HG02973 (cell line): ENCODE measurements at regions not wholly inside any gene's neighbourhood (a gene's known extent, or its start where the extent isn't known, plus 50 kb on each side); places are given as distances from the start of the nearest gene placed in this dataset.
A peak's percentile ranks its signal among the peaks of the same experiment; 100 is the strongest.
"Not testable (repeated sequence)": the region's sequence is repeated elsewhere in the genome, so short reads cannot be mapped to it uniquely, and the experiment has no call there.

Experiments
- ATAC-seq: cut with Tn5 transposase; IDR thresholded peaks from one replicate; pipeline ENCODE4 v1.9.1; 2021; ENCODE audit warnings: moderate library complexity; ENCODE audit not compliant: unreplicated experiment

GRCh38 chr9:2439957-2440356, 181.6 kb upstream of the VLDLR start:
- no peak for ATAC-seq

- not testable (repeated sequence) for ATAC-seq
These were observed 177.7 kb upstream of the VLDLR start for GRCh38 chr9:2443933-2444332.

- ATAC-seq: no peak
These were observed 173.3 kb upstream of the VLDLR start for GRCh38 chr9:2448193-2448738.

- ATAC-seq: no peak
These were observed 168.5 kb upstream of the VLDLR start for GRCh38 chr9:2453106-2453505.

GRCh38 chr9:2453701-2454100, 167.9 kb upstream of the VLDLR start:
- ATAC-seq: no peak

- ATAC-seq: no peak
These were observed 161.8 kb upstream of the VLDLR start for GRCh38 chr9:2459756-2460155.

- ATAC-seq: no peak
These were observed 159.7 kb upstream of the VLDLR start for GRCh38 chr9:2461892-2462291.

GRCh38 chr9:2464624-2465023, 157.0 kb upstream of the VLDLR start:
- ATAC-seq: no peak

- ATAC-seq: no peak
These were observed 156.1 kb upstream of the VLDLR start for GRCh38 chr9:2465516-2465915.

- peak; percentile 98 for ATAC-seq
These were observed 155.6 kb upstream of the VLDLR start for GRCh38 chr9:2465921-2466460.

GRCh38 chr9:2466703-2467102, 154.9 kb upstream of the VLDLR start:
- no peak for ATAC-seq

GRCh38 chr9:2469681-2470221, 151.8 kb upstream of the VLDLR start:
- no peak for ATAC-seq

GRCh38 chr9:2473681-2474080, 147.9 kb upstream of the VLDLR start:
- ATAC-seq: no peak

GRCh38 chr9:2477755-2478154, 143.8 kb upstream of the VLDLR start:
- no peak for ATAC-seq

GRCh38 chr9:2478421-2478820, 143.2 kb upstream of the VLDLR start:
- ATAC-seq: no peak

GRCh38 chr9:2479056-2479565, 142.5 kb upstream of the VLDLR start:
- no peak for ATAC-seq

GRCh38 chr9:2480255-2480837, 141.2 kb upstream of the VLDLR start:
- ATAC-seq: no peak

GRCh38 chr9:2481216-2481615, 140.4 kb upstream of the VLDLR start:
- ATAC-seq: no peak

- no peak for ATAC-seq
These were observed 134.6 kb upstream of the VLDLR start for GRCh38 chr9:2486988-2487387.

GRCh38 chr9:2489838-2490314, 131.7 kb upstream of the VLDLR start:
- no peak for ATAC-seq

GRCh38 chr9:2492161-2492560, 129.4 kb upstream of the VLDLR start:
- ATAC-seq: no peak

GRCh38 chr9:2493109-2493508, 128.5 kb upstream of the VLDLR start:
- no peak for ATAC-seq
